ENCODE measurements at regions not wholly inside any gene's neighbourhood (a gene's known extent, or its start where the extent isn't known, plus 50 kb on each side); places are given as distances from the start of the nearest gene placed in this dataset.

- H3K4me1 ChIP-seq = peaks cover 12 to 76% (median 33%) of the 10 kb centered on the region in 4 donors
- intact Hi-C loops (cut with DNase I; ENCODE audit: low total_unique reads) = no loop called here
- WGBS, 5 donors = 21 to 49% (median 48%) methylated on average over 5 of the region's 5 CpGs
- no peaks in the 10 kb centered on the region for H3K36me3 ChIP-seq
- no peaks in the 10 kb centered on the region for H3K27me3 ChIP-seq
- DNase-seq = no peak
- TF ChIP-seq POLR2AphosphoS5 (IDR thresholded peaks at IDR 0.05) (no peak), CTCF (IDR thresholded peaks at IDR 0.05) (no peak), POLR2A (IDR thresholded peaks at IDR 0.05) (no peak), EP300 (IDR thresholded peaks at IDR 0.05) (no peak)
- peak overlapping the region in 2 of 5 donors; percentile 40 to 60 for H3K27ac ChIP-seq
- no peaks in the 10 kb centered on the region for H3K9me3 ChIP-seq
- H3K4me3 ChIP-seq = no peak overlapping the region
These were observed 271.3 kb upstream of the DMRT1 start for GRCh38 chr9:570187-570586.

DNA sequence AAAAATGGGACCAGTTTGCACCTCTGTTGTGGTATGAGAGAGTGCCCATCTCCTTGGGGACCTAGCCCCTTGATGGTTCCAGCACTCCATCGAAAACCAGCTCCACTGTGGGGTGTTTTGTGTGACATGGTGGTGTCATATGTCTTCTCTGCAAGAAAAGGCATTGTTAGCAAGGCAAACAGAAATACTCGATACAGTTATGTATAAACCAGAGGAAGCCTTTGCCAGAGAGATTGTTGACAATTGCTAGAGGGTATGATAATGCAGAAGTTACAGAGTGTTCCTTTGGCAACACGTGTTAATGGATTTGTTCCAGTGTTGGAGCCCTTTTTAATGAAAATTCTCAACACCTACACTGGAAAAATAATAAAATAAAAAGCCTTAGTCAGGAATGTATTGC is 270.4 kb upstream of the DMRT1 start:
- Histone ChIP-seq H3K36me3 (no peaks in the 10 kb centered on the region), H3K27ac (peak overlapping the region; percentile 14 to 73 (median 40)), H3K27me3 (no peaks in the 10 kb centered on the region), H3K4me3 (no peak overlapping the region), H3K9me3 (no peaks in the 10 kb centered on the region), H3K4me1 (peaks cover 17 to 84% (median 37%) of the 10 kb centered on the region in 4 donors)
- WGBS, 5 donors = 19 to 45% (median 25%) methylated on average over 3 of the region's 3 CpGs
- intact Hi-C loops (cut with DNase I; ENCODE audit: low total_unique reads) = no loop called here
- peak in 1 of 2 donors; percentile 28 for DNase-seq
- no peak for TF ChIP-seq EP300 (IDR thresholded peaks at IDR 0.05)
- TF ChIP-seq CTCF (IDR thresholded peaks at IDR 0.05) = no peak
- TF ChIP-seq POLR2A (IDR thresholded peaks at IDR 0.05) = no peak
- peak in 2 of 3 donors; percentile 35 to 59 for TF ChIP-seq POLR2AphosphoS5 (IDR thresholded peaks at IDR 0.05)

DNA sequence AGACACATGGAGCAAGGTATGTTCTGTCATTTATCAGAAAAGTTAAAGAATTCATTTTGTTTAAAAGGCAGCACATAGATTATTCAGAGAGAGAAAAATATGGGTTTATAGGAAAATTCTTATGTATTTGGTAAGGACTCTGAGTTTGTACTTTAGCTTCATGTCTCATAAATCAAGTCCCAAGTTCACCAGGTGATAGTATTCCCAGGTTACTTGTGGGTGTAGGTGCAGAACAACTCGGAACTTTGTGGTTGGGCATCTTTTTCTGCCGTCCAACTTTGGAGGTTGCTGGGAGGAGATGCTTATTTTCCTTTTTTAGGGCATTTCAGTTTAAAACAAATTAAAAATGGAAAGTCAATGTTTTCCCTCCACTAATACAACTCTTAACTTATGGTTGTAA is 269.8 kb upstream of the DMRT1 start:
- H3K4me1 ChIP-seq = peaks cover 17 to 84% (median 39%) of the 10 kb centered on the region in 4 donors
- no peaks in the 10 kb centered on the region for H3K9me3 ChIP-seq
- no peaks in the 10 kb centered on the region for H3K36me3 ChIP-seq
- H3K27me3 ChIP-seq = no peaks in the 10 kb centered on the region
- no peak overlapping the region for H3K4me3 ChIP-seq
- DNase-seq = no peak
- TF ChIP-seq POLR2A (IDR thresholded peaks at IDR 0.05) (no peak), CTCF (IDR thresholded peaks at IDR 0.05) (no peak), POLR2AphosphoS5 (IDR thresholded peaks at IDR 0.05) (no peak), EP300 (IDR thresholded peaks at IDR 0.05) (no peak)
- WGBS, 5 donors = 34 to 66% (median 55%) methylated on average over 2 of the region's 2 CpGs
- intact Hi-C loops (cut with DNase I; ENCODE audit: low total_unique reads) = no loop called here
- H3K27ac ChIP-seq = peak overlapping the region in 4 of 5 donors; percentile 0 to 73 (median 48)

DNA sequence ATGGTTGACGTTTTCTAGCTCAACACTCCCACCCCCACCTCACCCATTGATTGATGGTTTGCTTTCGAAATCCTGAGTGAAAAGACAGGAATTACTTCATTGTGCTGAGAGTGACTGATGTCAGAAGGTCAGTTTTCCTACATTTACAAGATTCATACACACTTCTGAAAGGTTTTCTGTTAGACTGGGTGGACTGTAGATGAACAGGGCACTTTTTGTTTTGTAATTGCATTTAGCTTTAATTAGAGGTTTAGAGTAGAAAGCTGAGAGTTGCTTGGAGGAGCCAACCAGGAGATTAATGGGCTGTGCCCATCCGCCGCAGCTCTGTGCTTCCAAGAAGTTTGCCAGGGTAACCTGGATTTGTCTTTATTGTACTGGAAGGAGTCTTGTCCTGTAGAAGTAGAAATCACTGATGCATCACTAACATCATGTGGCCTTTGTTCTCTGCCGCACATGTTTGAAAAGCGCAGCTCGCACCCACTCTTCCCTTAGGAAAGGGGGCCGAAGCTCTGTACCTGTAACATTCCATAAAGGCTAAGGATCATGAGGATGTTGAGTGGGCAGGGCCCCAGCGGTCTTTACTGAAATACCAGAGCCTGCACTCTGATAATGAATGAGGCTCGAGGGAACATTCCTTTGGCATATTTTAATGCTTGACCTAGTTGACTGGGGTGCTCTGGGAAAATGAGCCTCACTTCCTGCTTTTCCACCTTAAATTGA is 267.6 kb upstream of the DMRT1 start:
- peak in 1 of 2 donors; percentile 46 for DNase-seq

More for the DNA sequence above, 267.6 kb upstream of the DMRT1 start:
- H3K27ac ChIP-seq = peak overlapping the region in 1 of 5 donors; percentile 57
- intact Hi-C loops (cut with DNase I; ENCODE audit: low total_unique reads) = no loop called here
- no peaks in the 10 kb centered on the region for H3K36me3 ChIP-seq
- H3K4me3 ChIP-seq = no peak overlapping the region
- no peaks in the 10 kb centered on the region for H3K9me3 ChIP-seq
- peaks cover 17 to 70% (median 36%) of the 10 kb centered on the region in 4 donors for H3K4me1 ChIP-seq
- 66 to 75% (median 74%) methylated on average over 9 to 10 of the region's 10 CpGs for WGBS, 5 donors
- no peaks in the 10 kb centered on the region for H3K27me3 ChIP-seq
- no peak for TF ChIP-seq EP300 (IDR thresholded peaks at IDR 0.05)
- TF ChIP-seq CTCF (IDR thresholded peaks at IDR 0.05) = no peak
- no peak for TF ChIP-seq POLR2A (IDR thresholded peaks at IDR 0.05)
- TF ChIP-seq POLR2AphosphoS5 (IDR thresholded peaks at IDR 0.05) = no peak
